ENCODE measurements at regions not wholly inside any gene's neighbourhood (a gene's known extent, or its start where the extent isn't known, plus 50 kb on each side); places are given as distances from the start of the nearest gene placed in this dataset.
A peak's percentile ranks its signal among the peaks of the same experiment; 100 is the strongest.
"Not testable (repeated sequence)": the region's sequence is repeated elsewhere in the genome, so short reads cannot be mapped to it uniquely, and the experiment has no call there.

GRCh38 chr10:8159341-8160165, 105.1 kb downstream of the GATA3 start:
- intact Hi-C loops (cut with DNase I) = no loop called here

GRCh38 chr10:8163824-8164223, 109.3 kb downstream of the GATA3 start:
- TF ChIP-seq, protein P1, sequence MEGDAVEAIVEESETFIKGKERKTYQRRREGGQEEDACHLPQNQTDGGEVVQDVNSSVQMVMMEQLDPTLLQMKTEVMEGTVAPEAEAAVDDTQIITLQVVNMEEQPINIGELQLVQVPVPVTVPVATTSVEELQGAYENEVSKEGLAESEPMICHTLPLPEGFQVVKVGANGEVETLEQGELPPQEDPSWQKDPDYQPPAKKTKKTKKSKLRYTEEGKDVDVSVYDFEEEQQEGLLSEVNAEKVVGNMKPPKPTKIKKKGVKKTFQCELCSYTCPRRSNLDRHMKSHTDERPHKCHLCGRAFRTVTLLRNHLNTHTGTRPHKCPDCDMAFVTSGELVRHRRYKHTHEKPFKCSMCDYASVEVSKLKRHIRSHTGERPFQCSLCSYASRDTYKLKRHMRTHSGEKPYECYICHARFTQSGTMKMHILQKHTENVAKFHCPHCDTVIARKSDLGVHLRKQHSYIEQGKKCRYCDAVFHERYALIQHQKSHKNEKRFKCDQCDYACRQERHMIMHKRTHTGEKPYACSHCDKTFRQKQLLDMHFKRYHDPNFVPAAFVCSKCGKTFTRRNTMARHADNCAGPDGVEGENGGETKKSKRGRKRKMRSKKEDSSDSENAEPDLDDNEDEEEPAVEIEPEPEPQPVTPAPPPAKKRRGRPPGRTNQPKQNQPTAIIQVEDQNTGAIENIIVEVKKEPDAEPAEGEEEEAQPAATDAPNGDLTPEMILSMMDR (IDR thresholded peaks at IDR 0.05) = no peak
- no peak overlapping the region for H3K27ac ChIP-seq
- H3K27me3 ChIP-seq = no peaks in the 10 kb centered on the region
- DNase-seq (no peak), ATAC-seq (no peak)
- intact Hi-C loops (cut with DNase I) = no loop called here
- H3K4me1 ChIP-seq = no peaks in the 10 kb centered on the region
- peaks cover 5% of the 10 kb centered on the region for H3K9me3 ChIP-seq
- no peak overlapping the region for H3K4me3 ChIP-seq
- H3K36me3 ChIP-seq = no peaks in the 10 kb centered on the region

More at GRCh38 chr10:8159341-8160165, 105.1 kb downstream of the GATA3 start:
- ATAC-seq (peak; percentile 48), DNase-seq (no peak)
- Histone ChIP-seq H3K9me3 (no peaks in the 10 kb centered on the region), H3K36me3 (no peaks in the 10 kb centered on the region), H3K27ac (no peak overlapping the region), H3K4me3 (no peak overlapping the region), H3K4me1 (no peaks in the 10 kb centered on the region), H3K27me3 (no peaks in the 10 kb centered on the region)
- TF ChIP-seq, protein P1 (IDR thresholded peaks at IDR 0.05) = no peak

GRCh38 chr10:8164640-8165039, 110.2 kb downstream of the GATA3 start:
- H3K4me1 ChIP-seq; H3K36me3 ChIP-seq; intact Hi-C loops (cut with DNase I): not testable (repeated sequence)

DNA sequence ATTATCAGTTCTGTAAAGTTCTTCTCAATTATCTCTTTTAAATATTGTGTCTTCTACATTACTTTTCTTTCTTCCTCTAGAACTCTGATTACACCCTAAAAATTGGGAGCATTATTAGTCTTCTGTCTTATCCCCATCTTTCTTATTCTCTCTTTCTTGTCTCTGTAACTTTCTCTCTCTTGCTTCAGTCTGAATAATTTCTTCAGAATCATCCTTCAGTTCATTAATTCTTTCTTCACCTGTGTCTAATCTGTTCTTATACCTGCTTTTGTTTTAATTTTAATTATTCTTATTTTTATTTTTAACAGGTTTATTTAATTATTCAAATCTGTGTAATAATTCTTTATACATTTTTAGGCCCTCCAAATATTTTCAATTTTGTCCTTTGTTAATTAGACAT, 114.3 kb downstream of the GATA3 start:
- no peak overlapping the region for H3K4me3 ChIP-seq
- intact Hi-C loops (cut with DNase I) = no loop called here
- no peak overlapping the region for H3K27ac ChIP-seq
- DNase-seq = no peak
- ATAC-seq = no peak
- H3K36me3 ChIP-seq = no peaks in the 10 kb centered on the region
- peaks cover 5% of the 10 kb centered on the region for H3K9me3 ChIP-seq
- H3K27me3 ChIP-seq = no peaks in the 10 kb centered on the region
- TF ChIP-seq, protein P1 (IDR thresholded peaks at IDR 0.05) = no peak
- H3K4me1 ChIP-seq = no peaks in the 10 kb centered on the region

More at GRCh38 chr10:8164640-8165039, 110.2 kb downstream of the GATA3 start:
- not testable (repeated sequence) for H3K27ac ChIP-seq, H3K4me3 ChIP-seq, ATAC-seq, H3K9me3 ChIP-seq, H3K27me3 ChIP-seq, DNase-seq

- intact Hi-C loops (cut with DNase I) = no loop called here
- H3K27ac ChIP-seq = no peak overlapping the region
- TF ChIP-seq, protein P1 (IDR thresholded peaks at IDR 0.05) = no peak
- peaks cover 5% of the 10 kb centered on the region for H3K9me3 ChIP-seq
- H3K36me3 ChIP-seq = no peaks in the 10 kb centered on the region
- no peak for ATAC-seq
- no peaks in the 10 kb centered on the region for H3K27me3 ChIP-seq
- H3K4me1 ChIP-seq = no peaks in the 10 kb centered on the region
- no peak overlapping the region for H3K4me3 ChIP-seq
- no peak for DNase-seq
Observed at GRCh38 chr10:8171008-8171407, 116.5 kb downstream of the GATA3 start.

- no peak overlapping the region for H3K4me3 ChIP-seq
- no peaks in the 10 kb centered on the region for H3K36me3 ChIP-seq
- H3K4me1 ChIP-seq = no peaks in the 10 kb centered on the region
- no peaks in the 10 kb centered on the region for H3K27me3 ChIP-seq
- H3K9me3 ChIP-seq = peaks cover 5% of the 10 kb centered on the region
- no peak overlapping the region for H3K27ac ChIP-seq
- ATAC-seq (no peak), DNase-seq (no peak)
- intact Hi-C loops (cut with DNase I) = no loop called here
- TF ChIP-seq, protein P1 (IDR thresholded peaks at IDR 0.05) = no peak
Observed at GRCh38 chr10:8172604-8173003, 118.1 kb downstream of the GATA3 start.
